NCI-H1417 (cell line): ENCODE measurements at regions not wholly inside any gene's neighbourhood (a gene's known extent, or its start where the extent isn't known, plus 50 kb on each side); places are given as distances from the start of the nearest gene placed in this dataset.

Experiments used
- DNase-seq, 3 experiments: peaks; one replicate each; lab custom pipeline; 2025; lab: John Stamatoyannopoulos, UW

DNA sequence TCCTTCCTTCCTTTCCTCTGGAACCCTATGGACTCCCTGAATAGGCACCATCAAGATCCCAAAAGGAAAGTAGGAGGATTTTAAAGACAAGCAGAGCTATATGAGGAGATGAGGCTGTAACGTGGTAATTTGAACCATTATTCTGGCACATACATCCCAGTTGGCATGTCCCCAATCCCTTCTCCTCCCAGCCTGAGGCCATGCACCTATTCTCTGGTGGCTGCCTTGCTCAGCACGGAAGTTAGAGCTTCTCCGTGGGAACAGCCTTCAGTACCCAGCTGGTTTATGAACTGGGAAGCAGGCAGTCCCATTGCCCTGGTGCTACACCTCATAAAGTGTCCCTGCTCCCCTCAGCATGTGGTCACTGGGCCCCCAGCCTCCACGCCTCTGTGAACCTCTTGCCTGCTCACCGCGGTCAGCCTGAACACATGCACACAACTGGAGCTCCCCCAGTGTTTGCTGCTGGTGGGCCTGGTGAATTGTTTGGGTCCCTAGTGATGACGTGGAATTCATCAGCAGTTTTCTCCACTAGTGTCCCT, 139.9 kb upstream of the PLET1 start:
- no peak for DNase-seq

DNA sequence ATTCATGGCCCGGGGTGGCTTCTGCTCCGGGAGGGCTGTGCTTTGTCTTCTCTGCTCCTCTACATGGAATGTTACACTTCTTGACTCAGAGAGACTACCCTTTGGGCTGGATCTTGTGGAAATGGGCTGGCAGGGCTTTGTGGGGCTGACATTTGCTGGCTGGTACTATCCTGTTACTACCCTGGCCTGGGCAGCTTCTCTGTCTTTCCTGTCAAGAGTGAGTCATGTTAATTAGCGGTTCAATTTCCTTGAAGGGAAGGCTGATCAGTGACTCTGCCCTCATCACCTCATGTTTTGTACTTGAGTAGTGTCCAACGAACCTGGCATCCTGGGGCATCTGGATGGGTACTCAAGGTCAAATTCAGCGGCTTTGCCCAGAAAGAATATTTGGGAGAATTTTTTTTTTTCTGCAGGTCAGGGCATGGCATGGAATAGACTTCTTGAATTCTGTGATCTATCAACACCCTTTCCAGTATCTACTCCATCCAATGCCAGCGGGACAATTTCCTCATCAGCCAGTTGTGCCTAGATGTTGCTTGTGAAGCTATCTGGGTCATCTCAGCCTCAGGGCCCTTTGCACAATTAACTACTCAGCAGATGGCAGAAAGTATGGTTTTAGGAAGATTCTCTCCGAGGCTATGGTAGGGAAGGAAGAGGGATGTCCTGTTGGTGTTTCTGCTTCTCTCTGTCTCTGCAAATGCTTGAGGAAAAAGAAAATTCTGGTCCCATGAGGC, 140.5 kb upstream of the PLET1 start:
- DNase-seq: no peak

DNA sequence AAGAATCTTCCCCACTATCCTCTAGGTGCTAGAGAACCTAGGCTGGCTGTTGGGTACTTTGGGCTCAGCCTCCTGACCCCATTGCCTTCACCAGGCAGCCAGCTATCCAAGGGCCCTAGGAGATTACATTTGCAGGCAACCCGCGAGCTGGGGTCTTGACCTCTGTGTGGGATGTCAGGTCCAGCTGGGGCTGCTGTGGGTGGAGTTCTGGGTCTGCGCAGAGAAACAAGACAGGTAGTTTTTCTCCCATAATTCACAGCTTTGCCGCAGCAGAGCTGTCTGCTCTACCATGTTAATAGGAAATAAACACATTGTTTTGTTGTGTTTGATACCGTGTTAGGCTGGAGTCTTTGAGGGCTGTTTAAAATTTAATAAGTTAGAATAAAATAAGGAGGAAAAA, 142.8 kb upstream of the PLET1 start:
- DNase-seq: no peak

DNA sequence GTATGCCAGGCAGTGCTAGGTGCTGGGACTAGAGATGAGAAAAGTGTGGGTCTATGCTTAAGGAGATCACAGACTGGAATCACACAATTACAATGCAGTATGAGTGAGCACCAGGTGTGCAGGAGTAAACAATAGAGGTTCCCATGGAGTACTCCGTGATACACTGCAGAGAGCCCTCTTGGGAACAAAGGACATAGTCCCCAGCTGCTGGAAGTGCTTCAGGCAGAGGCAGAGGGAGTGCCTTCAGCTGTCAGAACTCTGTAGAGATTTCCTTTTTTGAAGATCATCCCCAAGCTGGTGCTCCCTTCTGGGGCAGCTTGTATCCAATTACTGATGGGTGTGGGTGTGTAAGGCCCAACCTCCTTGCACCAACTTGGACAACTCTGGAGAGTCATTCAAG, 143.5 kb upstream of the PLET1 start:
- DNase-seq: peak; percentile 79 to 95 (median 81)

DNA sequence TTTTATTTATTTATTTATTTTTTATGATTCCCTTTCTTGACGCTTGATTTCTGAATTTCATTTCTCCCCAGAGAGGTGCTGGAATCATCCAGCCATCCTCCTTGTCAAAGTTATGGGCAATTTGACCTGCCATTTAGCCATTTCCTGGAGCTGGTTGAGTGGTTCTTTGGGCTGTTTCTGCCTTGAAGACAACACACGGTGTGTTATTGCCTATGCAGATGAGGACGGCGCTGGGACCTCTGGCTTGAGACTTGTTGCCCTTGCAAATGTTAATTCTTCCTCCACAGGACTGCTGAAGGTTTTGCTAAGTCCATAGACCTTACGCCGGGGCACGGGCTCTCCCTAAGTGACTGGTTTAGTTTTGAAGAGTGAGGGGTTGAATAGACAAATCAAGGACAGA, 147.9 kb upstream of the PLET1 start:
- peak in 1 of 3 experiments; percentile 64 for DNase-seq

DNA sequence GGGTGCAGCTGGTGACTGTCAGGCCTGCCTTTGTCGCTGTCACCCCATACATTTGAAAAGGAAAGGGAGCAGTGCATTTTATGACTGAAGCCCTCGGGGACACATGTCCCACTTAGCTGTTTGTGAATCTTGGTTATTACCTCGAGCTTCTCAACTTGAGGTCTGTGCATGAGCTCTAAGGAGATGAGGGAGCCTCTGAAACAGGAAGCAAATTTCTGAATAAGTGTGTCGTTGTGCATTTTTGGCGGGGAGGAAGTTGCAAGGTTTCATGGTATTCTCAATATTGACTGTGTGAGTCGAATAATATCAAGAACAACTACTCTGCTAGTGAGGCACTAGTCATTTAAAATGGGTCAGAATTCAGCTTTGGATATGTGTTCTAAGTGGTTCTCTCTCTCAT, 149.7 kb upstream of the PLET1 start:
- DNase-seq: no peak

DNA sequence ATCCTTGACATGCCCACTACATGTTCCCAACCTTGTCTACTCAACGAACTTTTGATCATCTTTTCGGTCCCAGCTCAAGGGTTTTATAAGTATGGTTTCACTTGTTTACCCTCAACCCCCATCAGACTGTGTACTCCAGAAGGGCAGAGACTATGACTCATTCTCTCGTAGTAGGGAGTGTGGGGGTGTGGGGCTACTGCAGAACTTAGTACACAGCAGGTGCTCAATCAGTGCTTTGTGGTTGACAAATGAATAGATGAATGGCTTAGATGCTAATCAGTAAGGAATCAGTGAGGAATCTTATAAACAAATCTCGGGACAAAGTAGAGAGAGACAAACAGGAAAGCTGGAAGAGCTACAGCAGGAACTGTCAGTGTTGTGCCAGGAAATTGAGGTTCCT, 151.7 kb upstream of the PLET1 start:
- DNase-seq: no peak

DNA sequence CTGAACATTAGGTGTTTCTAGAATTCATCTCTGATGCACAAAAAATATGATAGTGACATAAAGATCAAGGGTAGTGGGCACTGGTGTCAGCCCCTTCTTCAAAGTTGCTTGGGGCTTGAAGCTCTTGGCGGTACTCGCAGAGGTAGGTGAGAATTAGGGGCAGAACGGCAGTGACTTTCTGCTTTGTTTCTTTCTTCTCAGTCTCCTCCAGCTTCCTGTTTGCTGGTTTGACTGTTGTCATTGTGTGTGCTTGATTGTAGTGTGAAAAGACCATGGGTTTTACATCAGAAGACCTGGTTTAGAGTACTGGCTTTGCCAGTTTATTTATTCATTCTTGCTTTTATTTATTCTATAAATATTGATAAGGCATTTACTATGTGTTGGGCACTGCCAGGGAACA, 156.7 kb upstream of the PLET1 start:
- no peak for DNase-seq

DNA sequence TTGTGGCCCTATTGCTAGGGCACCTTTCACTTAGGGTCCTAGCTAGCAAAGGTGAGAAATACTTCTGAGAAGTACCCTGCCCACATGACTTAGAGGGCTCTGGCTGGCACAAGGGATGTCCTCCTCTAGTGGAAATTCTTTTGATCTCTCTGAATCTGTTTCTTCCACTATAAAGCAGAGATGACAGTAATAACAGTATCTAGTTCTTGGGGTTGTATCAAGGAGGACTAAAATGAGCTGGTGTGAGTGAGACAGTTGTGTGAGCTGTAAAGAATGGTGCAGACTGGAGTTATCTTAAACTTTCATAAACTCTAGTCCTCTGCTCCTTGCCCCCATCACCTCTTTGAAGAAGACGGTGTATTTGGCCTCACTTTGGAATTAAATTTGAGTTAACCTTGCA, 157.8 kb upstream of the PLET1 start:
- no peak for DNase-seq

DNA sequence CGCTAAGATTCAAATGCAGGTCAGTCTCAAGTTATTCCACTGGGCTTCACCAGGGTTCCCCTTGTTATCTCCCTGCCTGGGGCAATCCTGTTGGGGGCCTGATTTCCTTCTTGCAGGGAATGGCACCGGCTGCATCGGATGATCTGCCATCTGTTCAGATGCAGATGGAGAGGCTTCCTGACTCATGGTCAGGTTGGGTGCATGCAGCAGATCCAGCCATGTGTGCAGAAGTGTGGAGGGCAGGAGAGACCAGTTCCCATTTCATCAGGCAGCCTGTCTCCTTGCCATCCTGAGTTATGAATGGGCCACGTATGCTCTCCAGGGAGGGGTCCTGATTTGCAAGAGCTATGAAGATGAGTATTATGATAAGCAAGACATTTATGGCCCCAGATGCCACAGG, 161.2 kb upstream of the PLET1 start:
- no peak for DNase-seq

DNA sequence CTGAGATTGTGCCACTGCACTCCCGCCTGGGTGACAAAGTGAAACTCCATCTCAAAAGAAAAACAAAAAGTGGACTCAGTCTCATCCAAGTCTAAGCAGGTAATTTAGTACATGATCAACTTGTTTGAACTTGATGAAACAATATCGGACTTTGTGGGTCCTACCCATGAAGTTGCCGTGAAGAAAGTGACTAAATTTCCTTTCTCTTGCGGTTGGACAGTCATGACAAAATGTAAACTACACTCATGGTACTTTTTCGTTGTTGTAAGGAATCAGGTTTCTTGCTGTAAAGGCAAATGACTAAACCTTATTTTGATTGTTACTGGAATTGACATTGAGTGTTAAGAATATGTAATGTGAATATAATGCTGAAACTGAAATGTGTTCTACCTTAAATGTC, 164.5 kb upstream of the PLET1 start:
- no peak for DNase-seq

DNA sequence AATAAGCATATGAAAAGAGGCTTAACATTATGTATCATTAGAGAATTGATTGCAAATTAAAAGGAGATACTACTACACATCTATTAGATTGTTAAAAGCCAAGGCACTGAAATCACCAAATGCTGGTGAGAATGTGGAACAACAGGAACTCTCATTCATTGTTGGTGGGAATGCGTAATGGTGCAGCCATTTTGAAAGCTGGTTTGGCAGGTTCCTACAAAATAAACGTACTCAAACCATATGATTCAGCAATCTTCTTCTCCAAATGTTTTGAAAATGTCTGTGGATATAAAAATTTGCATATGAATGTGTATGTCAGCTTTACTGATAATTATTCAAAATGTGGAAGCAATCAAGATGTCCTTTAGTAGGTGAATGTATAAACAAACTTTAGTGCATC, 176.4 kb upstream of the PLET1 start:
- no peak for DNase-seq

DNA sequence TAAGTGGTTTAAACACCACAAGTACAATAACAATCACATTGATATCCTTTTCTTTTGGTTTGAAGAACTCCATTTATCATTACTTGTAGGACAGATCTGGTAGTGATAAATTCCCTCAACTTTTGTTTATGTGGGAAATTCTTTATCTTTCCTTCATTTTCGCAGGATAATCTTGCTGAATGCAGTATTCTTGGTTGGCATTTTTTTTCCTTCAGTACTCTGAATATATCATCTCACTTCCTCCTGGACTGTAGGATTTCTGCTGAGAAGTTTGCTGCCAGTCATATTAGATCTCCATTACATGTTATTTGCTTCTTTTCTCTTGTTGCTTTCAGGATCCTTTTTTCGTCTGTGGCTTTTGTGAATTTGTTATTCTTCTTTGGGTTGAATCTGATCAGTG, 179.0 kb upstream of the PLET1 start:
- DNase-seq: no peak

DNA sequence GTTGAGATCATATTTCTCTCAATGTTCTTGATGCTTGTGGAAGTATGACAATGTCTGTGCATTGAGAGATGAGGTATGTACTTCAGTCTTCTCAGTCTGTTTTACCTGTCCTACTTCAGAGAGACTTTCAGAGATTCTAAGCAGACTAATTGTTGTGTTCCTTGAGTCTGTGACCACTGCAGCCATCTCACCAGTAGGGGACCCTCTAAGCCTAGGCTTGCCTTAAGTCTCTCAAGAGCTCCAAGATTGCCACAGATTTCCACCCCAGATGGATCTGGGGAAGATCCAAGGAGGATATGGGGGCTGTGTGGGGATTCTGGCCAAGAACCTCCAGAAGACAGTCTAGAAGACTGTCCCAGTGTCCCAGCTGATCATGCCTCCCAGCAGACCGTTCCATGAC, 179.9 kb upstream of the PLET1 start:
- DNase-seq: no peak

DNA sequence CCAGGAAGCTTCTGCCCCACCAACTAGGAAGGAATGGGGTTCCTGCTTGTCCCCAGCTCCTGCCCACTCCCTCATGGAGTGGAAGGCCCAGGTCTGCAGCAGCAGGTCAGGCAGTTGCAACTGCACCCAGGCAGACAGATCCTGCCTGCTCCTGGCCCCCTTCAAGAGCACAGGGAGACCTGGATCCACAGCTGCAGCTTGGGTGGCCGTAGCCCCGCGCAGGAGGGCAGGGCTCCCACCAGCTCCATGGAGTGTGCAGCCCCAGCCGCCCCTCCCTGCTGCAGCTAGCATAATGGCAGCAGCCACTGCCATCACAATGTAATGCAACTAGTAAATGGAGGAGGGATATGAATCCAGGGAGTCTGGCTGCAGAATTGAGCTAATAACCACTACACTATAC, 187.5 kb upstream of the PLET1 start:
- no peak for DNase-seq

DNA sequence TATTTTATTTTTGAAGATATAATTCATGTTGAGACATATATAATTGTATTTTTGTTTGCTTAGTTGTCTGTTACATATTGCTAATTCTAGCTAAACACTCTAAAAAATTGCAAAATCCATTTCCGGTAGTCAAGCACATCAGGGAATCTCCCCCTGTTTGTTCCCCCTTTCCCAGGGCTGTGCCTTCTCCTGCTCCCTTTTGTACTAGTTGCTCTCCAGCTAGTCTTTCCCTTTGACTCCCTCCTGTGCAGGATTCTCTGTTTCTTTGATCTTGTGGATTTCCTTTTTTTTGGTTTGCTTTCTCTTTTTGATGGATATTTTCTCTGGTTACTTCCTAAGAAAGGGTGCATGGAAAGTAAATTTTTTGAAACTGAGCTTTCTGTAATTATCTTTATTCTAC, 188.1 kb upstream of the PLET1 start:
- DNase-seq: no peak

DNA sequence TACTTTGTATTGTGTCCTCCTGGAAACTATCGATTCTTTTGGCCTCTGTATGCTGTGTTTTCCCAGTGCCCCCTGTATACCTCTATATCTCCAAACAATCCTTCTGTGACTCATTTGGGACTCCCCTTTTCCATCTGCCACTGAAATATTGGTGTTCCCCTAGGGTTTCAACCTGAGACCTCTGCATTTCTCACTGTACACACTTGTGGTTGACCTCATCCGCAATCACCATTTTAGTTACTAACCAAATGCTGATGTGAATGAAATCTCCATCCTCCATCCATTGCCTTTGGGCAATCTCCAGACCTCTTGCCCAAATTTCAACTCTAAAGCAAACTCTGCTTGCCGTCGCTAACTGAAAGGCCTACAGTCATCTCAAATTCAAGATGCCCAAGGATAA, 190.6 kb upstream of the PLET1 start:
- DNase-seq: no peak

DNA sequence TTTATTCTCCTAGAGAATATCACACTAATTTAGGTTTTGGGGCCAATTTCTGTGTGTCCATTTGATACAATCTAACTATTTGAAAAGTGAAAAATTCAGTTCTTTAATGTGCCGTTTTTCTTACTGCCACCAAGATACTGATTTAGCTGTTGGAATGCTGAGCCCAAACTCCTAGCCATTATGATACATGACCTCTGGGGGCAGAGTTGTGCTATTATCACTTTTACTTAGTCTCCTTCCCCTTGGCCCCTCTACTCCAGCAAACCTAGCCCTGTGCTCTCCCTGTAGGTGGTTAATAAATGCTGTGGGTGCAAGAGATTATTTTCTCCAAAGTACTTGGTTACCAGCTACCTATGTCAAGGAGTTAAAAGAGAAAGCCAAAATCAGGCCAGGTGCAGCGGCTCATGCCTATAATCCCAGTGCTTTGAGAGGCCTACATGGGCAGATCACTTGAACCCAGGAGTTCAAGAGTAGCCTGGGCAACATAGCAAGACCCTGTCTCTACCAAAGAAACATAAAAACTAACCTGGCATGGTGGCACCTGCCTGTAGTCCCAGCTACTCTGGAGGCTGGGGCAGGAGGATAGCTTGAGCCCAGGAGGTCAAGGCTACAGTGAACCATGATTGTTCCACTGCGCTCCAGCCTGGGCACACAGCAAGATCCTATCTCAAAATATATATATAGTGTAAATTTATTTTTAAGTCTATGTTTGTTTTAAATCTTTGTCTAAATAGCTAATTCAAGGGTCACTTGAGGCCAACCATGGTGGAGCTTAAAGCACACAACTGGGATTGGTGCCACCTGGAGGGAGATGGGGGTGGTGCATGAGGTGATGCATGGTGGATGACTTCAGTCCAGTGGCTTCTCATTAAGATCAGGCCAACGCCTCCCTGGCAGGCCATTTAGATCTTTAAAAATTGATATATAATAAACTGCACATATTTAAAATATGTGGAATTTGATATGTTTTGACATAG, 193.2 kb upstream of the PLET1 start:
- DNase-seq: peak in 2 of 3 experiments; percentile 3 to 35

DNA sequence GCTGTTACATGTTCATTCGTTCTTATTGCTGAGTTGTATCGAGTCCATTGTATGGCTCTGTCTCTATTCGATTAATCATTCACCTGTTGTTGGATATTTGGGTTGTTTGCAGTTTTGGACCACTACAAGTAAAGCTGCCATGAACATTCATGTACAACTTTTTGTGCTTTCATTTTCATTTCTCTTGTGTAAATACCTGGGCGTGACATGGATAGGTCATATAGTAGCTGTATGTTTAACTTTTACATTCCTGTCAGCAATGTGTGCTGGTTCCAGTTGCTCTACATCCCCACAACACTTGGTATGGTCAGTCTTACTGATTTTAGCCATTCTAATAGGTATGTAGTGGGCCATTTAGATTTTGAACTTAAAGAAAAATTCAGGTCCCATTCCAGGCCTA, 194.2 kb upstream of the PLET1 start:
- DNase-seq: no peak

DNA sequence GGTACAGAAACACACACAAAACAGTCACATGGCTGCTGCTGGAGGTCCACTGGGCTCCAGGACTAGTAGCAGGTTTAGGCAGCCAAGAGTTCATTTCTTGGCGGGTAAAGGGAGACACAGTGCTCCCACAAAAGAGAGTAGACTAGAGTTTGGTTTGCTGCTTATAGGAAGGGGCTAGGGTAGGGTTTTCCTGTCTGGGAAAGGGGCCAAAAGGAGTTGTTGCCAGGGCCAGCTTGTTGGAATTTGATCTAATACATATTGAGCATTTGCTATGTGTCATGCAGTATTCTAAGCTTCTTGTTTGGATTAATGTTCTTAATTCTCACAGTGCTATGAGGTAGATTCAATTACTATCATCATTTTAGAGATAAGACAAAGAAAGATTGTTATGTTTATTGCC, 195.1 kb upstream of the PLET1 start:
- no peak for DNase-seq

DNA sequence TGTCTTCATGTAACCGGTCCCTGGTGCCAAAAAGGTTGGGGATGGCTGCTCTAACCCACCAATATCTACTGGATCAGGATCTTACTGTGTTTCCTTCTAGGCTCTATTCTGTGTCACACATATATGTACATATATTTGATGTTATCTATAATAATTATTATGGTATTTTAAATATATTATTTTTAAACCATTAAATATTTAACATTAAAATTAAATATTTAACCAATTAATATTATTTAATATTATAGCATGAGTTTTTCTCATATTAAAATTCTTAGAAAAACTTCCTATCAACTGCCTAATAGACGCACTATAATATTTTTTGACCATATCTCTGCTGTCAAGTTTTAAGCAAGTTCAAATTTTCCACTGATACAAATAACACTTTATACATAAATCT, 196.9 kb upstream of the PLET1 start:
- no peak for DNase-seq

DNA sequence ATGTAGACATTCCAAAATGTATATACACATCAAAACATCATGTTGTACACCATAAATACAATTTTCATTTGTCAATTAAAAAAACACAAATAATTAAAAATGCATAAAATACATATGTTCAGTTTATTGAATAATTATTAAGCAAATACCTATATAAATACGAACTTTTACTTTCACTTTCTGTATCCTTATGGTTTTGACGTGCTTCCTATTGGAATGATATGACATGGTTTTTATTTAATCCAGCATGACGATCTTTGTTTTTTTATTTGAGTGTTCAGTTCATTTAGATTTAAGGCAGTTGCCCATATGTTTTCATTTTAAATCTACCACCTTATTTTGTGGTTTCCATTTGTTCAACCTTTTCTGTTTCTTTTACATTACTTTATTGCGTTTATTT, 198.3 kb upstream of the PLET1 start:
- DNase-seq: no peak

DNA sequence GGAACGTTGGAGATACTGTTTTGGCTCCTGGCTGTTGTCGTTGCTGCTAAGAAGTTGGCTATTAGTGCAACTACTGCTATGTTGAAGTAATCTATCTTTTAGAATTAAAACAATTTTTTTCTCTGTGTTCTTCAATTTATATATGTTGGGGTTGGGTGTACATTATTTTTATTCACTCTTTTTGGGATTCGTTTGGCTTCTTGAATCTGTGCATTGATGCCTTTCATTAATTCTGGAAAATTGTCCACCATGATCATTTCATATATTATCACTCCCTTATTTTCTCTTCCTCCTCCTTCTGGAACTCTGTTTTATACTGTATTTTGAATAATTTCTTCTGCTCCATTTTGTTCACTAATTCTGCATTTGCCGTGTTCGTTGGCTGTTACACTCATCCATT, 199.5 kb upstream of the PLET1 start:
- no peak for DNase-seq
